ENCODE measurements at regions not wholly inside any gene's neighbourhood (a gene's known extent, or its start where the extent isn't known, plus 50 kb on each side); places are given as distances from the start of the nearest gene placed in this dataset.
A peak's percentile ranks its signal among the peaks of the same experiment; 100 is the strongest.
"Not testable (repeated sequence)": the region's sequence is repeated elsewhere in the genome, so short reads cannot be mapped to it uniquely, and the experiment has no call there.

GRCh38 chr11:22069844-22070243, 123.0 kb upstream of the ANO5 start:
- DNase-seq (ENCODE audit: low spot score): no peak

DNA sequence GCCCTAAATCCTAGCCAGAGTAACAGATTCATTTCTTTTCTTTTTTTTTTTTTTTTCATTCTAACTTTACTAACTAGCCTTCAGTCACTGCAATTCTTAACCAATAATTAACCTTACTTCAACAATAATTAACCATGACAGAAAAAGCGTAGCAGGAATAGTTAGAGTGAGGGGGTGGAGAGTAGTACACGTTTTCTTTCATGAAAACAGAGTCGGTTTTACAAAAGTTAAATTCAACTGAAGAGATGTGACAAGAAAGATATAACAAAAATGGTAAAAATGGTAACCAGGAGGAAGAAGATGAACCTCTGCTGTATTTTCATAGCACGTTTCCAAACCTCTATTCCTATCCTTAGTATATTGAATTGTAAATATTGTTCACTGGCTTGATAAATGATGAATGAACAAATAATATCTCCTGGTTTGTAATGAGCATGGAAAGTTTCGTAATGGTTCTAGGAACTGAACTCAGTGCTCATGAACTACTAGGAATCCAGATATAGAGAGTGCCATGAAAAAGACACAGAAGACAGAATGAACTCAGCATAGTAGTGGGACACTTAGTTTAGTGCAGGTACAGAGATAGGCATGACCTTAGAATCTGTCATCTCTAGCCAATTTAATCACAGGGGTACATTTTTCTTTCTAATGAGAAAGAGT, 116.5 kb upstream of the ANO5 start:
- DNase-seq (ENCODE audit: low spot score): no peak

DNA sequence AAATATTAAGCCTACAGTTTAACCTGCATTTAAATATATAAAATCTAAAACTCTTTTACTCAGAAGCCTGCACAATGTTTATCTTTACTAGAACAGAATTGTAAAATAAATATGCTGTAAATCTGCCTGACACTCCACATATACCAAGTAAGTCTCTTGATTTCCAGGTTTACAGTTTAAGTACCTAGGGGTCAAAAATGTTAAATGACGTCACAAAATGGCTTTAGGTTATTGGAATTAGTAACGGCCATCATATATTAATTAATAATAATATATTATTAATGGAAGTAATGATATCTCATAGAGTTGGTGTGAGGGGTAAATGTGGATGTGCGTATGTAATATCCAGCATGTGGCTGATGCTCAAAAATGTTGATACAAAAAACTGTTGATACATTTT, 114.8 kb upstream of the ANO5 start:
- no peak for DNase-seq (ENCODE audit: low spot score)

GRCh38 chr11:22079133-22079872, 113.6 kb upstream of the ANO5 start:
- no peak for DNase-seq (ENCODE audit: low spot score)

DNA sequence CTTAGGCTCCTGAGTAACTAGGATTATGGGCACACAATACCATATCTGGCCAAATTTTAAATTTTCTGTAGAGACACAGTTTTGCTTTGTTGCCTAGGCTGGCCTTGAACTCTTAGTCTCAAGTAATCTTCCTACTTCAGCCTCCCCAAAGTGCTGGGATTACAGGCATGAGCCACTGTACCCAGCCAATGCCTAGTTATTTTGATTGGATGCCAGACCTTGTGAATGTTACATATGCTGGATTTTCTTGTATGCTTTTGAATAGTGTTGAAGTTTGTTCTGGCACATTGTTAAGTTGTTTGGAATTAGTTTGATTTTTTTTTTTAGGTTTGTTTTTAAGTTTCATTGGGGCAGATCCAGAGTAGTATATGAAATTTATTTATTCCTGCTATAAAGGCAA, 110.7 kb upstream of the ANO5 start:
- DNase-seq (ENCODE audit: low spot score): no peak

DNA sequence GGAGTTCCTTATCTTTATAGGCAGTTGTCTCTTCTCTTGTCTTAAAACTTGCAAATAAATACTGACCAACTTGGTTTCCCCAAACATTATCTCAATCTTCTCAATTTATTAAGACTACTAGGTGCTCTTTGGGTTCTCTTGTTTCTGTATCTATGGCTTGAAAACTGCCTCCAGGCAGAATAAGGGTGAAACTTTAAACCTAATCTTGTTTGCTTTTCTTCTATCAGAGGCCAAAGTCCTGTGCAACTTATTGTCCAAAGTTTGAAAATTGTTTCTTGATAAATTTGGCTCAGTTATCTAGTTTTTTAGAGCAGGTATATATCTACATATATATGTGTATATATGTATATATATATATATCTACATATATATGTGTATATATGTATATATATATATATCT, 110.1 kb upstream of the ANO5 start:
- DNase-seq (ENCODE audit: low spot score): no peak

- DNase-seq (ENCODE audit: low spot score): no peak
These were observed 108.8 kb upstream of the ANO5 start for GRCh38 chr11:22084056-22084455.

GRCh38 chr11:22084564-22084963, 108.3 kb upstream of the ANO5 start:
- no peak for DNase-seq (ENCODE audit: low spot score)

DNA sequence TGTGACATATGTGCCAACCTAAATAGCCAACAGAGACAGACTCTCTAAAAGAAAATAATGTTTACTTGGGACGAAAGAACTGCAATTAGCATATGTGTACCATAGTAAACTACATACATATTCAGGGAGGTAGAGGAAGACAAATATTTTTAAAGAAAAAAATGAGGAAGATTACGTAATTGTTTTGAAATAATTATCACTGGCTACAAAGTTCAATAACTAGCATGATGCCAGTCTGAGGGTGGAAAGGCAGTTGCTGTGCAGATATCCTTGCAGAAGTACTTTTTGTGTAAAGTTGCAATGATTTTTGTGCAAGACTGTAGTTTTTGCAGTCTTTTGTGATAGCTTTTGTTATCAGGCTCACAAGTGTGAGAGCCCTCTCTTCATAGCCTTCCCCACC, 103.3 kb upstream of the ANO5 start:
- no peak for DNase-seq (ENCODE audit: low spot score)

GRCh38 chr11:22106566-22106965, 86.3 kb upstream of the ANO5 start:
- DNase-seq (ENCODE audit: low spot score): no peak

DNA sequence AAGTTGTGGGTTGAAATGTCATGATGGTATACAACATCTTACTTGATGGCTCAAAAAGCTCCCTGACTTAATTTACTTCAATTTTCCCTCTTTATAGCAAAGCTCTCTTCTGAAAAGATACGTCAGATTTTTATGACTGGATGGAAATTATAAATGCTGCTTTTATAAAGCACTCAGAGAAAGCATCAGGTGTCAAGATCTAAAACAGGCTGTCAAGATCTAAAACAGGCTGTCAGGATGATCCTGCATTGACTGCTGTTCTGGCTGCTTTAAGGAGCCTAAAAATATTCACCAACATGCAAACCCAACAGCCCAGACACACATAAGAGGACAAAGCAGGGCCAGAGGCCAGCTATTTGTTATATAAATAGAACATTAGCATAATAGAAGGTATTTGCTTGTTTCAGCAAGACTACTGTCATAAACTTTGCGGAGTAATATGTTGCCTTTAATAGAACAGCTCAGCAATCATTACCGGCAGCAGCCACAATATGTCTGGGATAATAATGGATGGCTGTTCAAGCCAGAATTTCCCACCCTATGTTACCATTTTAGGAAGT, 77.3 kb upstream of the ANO5 start:
- no peak for DNase-seq (ENCODE audit: low spot score)

DNA sequence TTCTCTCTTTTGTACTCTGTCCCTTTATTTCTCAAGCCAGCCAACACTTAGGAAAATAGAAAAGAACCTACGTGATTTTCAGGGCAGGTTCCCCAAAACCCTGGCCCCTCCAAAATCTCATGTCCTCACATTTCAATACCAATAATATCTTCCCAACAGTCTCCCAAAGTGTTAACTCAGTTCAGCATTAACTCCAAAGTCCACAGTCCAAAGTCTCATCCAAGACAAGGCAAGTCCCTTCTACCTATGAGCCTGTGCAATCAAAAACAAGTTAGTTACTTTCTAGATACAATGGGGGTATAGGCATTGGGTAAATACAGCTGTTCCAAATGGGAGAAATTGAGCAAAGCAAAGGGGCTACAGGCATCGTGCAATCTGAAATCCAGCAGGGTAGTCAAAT, 64.9 kb upstream of the ANO5 start:
- DNase-seq (ENCODE audit: low spot score): not testable (repeated sequence)

- peak; percentile 15 for DNase-seq (ENCODE audit: low spot score)
These were observed 62.3 kb upstream of the ANO5 start for GRCh38 chr11:22130462-22131053.

GRCh38 chr11:22133776-22134175, 59.1 kb upstream of the ANO5 start:
- no peak for DNase-seq (ENCODE audit: low spot score)

- DNase-seq (ENCODE audit: low spot score): no peak
These were observed 54.6 kb upstream of the ANO5 start for GRCh38 chr11:22138264-22138663.
